ENCODE measurements at regions not wholly inside any gene's neighbourhood (a gene's known extent, or its start where the extent isn't known, plus 50 kb on each side); places are given as distances from the start of the nearest gene placed in this dataset.

GRCh38 chr11:129696309-129696989 is 119.2 kb upstream of the TMEM45B start:
- no peak; the same call in 1 of the 2 replicates for TF ChIP-seq CTCF (conservative IDR thresholded peaks at IDR 0.05)
- TF ChIP-seq EZH2 (IDR thresholded peaks at IDR 0.05; ENCODE audit: low read depth) = no peak
- no peak overlapping the region for H3K27ac ChIP-seq
- no peak overlapping the region for H3K4me3 ChIP-seq
- H4K20me1 ChIP-seq (ENCODE audit: insufficient read depth) = no peaks in the 10 kb centered on the region
- DNase-seq = no peak
- no peaks in the 10 kb centered on the region for H3K9me3 ChIP-seq (ENCODE audit: insufficient read depth, low read depth)
- no peaks in the 10 kb centered on the region for H3K36me3 ChIP-seq (ENCODE audit: low read depth)
- H3K4me2 ChIP-seq = no peak overlapping the region
- H2AFZ ChIP-seq = no peak overlapping the region
- intact Hi-C loops (cut with micrococcal nuclease; ENCODE audit: unreplicated experiment) = loop anchor here (1.0 to 5.0 kb wide), 5 partner anchors 36 to 332 kb away; partner anchors contain the start of gene BARX2
- CTCF ChIA-PET = interaction anchor here (1.2 to 1.5 kb wide), 2 partner anchors 52 to 321 kb away, joined by 4 to 5 read pairs; partner anchors contain the start of gene BARX2
- H3K9me2 ChIP-seq (ENCODE audit: insufficient read depth) = no peaks in the 10 kb centered on the region
- no peaks in the 10 kb centered on the region for H3K79me2 ChIP-seq (ENCODE audit: low read depth)
- POLR2A ChIA-PET (ENCODE audit: unreplicated experiment) = no interaction called here
- no TSS peak for BruUV-seq (replicated peaks)
- H3K4me1 ChIP-seq (replicated peaks; ENCODE audit: insufficient read depth) = peaks cover 16% of the 10 kb centered on the region
- H3K27me3 ChIP-seq (ENCODE audit: insufficient read depth, low read depth) = no peaks in the 10 kb centered on the region
- no peaks in the 10 kb centered on the region; the same call in 1 of the 2 replicates for H3F3A ChIP-seq (ENCODE audit: insufficient read depth, low read depth)

- DNase-seq = no peak
- peaks cover 23% of the 10 kb centered on the region for H3K4me1 ChIP-seq (replicated peaks; ENCODE audit: insufficient read depth)
- no peaks in the 10 kb centered on the region for H3K79me2 ChIP-seq (ENCODE audit: low read depth)
- TF ChIP-seq CTCF (conservative IDR thresholded peaks at IDR 0.05) (no peak), EZH2 (IDR thresholded peaks at IDR 0.05; ENCODE audit: low read depth) (no peak)
- no peak overlapping the region for H3K27ac ChIP-seq
- H2AFZ ChIP-seq = no peak overlapping the region
- no peak overlapping the region for H3K4me3 ChIP-seq
- no peaks in the 10 kb centered on the region; the same call in 1 of the 2 replicates for H3F3A ChIP-seq (ENCODE audit: insufficient read depth, low read depth)
- ChIA-PET CTCF (no interaction called here), POLR2A (ENCODE audit: unreplicated experiment) (interaction anchor here (0.6 kb wide), 1 partner anchor 373 kb away, joined by 3 read pairs; no protein-coding TSS in a partner anchor)
- no peak overlapping the region for H3K4me2 ChIP-seq
- no peaks in the 10 kb centered on the region for H3K9me3 ChIP-seq (ENCODE audit: insufficient read depth, low read depth)
- H3K9me2 ChIP-seq (ENCODE audit: insufficient read depth) = no peaks in the 10 kb centered on the region
- H4K20me1 ChIP-seq (ENCODE audit: insufficient read depth) = no peaks in the 10 kb centered on the region
- intact Hi-C loops (cut with micrococcal nuclease; ENCODE audit: unreplicated experiment) = loop anchor here (5.0 kb wide), 1 partner anchor 34 kb away; no protein-coding TSS in a partner anchor
- H3K36me3 ChIP-seq (ENCODE audit: low read depth) = no peaks in the 10 kb centered on the region
- H3K27me3 ChIP-seq (ENCODE audit: insufficient read depth, low read depth) = no peaks in the 10 kb centered on the region
- BruUV-seq (replicated peaks) = no TSS peak
Observed at GRCh38 chr11:129698212-129698611, 117.4 kb upstream of the TMEM45B start.

- H3K79me2 ChIP-seq (ENCODE audit: low read depth) = no peaks in the 10 kb centered on the region
- 0 out of 2 replicates have a peak overlapping the region, but pooled peaks have one; percentile 4 for H3K4me2 ChIP-seq
- TF ChIP-seq CTCF (conservative IDR thresholded peaks at IDR 0.05) = no peak; the same call in 1 of the 2 replicates
- no peak for TF ChIP-seq EZH2 (IDR thresholded peaks at IDR 0.05; ENCODE audit: low read depth)
- POLR2A ChIA-PET (ENCODE audit: unreplicated experiment) = no interaction called here
- intact Hi-C loops (cut with micrococcal nuclease; ENCODE audit: unreplicated experiment) = loop anchor here (5.0 kb wide), 1 partner anchor 32 kb away; no protein-coding TSS in a partner anchor
- no peaks in the 10 kb centered on the region for H3K36me3 ChIP-seq (ENCODE audit: low read depth)
- no TSS peak for BruUV-seq (replicated peaks)
- H3K9me2 ChIP-seq (ENCODE audit: insufficient read depth) = no peaks in the 10 kb centered on the region
- no peak overlapping the region for H3K4me3 ChIP-seq
- CTCF ChIA-PET = no interaction called here
- H2AFZ ChIP-seq = no peak overlapping the region
- peaks cover 39% of the 10 kb centered on the region for H3K4me1 ChIP-seq (replicated peaks; ENCODE audit: insufficient read depth)
- H4K20me1 ChIP-seq (ENCODE audit: insufficient read depth) = no peaks in the 10 kb centered on the region
- H3F3A ChIP-seq (ENCODE audit: insufficient read depth, low read depth) = no peaks in the 10 kb centered on the region; the same call in 1 of the 2 replicates
- DNase-seq = peak; percentile 22 to 87
- no peak overlapping the region for H3K27ac ChIP-seq
- no peaks in the 10 kb centered on the region for H3K9me3 ChIP-seq (ENCODE audit: insufficient read depth, low read depth)
- no peaks in the 10 kb centered on the region for H3K27me3 ChIP-seq (ENCODE audit: insufficient read depth, low read depth)
Observed at GRCh38 chr11:129699711-129700304, 115.8 kb upstream of the TMEM45B start.
